GM19397 (cell line): ENCODE measurements at regions not wholly inside any gene's neighbourhood (a gene's known extent, or its start where the extent isn't known, plus 50 kb on each side); places are given as distances from the start of the nearest gene placed in this dataset.

Experiments used
- ATAC-seq: cut with Tn5 transposase; IDR thresholded peaks from one replicate; pipeline ENCODE4 v1.9.1; 2021; ENCODE audit warnings: mild to moderate bottlenecking, moderate library complexity; ENCODE audit not compliant: unreplicated experiment

DNA sequence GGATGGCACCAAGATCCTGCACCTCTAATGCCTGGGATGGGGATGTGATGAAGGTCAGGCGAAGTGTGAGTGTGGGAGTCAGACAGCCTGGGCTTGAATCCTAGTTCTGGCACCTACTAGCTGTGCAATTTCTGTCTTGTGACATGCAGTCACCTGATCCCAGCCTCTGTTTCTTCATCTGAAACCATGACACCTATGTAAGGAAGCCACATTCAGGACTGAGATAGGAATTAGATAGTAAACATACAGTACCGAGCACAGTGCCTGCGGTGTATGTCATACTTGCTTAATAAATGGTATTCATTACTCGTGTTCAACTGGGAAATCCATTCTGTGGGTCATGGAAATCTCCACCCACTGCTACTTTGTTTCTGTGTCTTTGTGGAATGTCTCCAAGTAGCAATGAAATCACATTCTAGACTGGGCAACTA lies 140.6 kb upstream of the STC2 start:
- ATAC-seq, result no peak

DNA sequence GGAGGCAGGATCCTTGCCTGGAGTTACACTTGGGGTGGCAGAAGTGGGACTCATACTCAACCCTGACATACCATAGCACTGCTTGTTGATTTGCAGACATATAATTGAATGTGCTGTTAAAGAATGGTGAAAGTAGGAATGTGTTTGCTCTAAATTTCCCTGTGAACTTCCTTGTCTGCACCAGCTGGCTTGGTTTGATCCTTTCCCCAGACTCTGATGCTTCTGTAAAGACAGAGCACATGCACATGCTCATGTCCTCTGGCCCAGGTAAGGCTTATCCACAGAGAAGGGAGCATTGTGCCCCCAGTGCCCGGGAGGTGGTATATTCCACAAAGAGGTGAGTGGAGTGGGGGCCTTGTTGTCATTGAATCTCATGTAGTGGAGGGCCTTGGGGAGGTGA lies 138.0 kb upstream of the STC2 start:
- ATAC-seq, result no peak

DNA sequence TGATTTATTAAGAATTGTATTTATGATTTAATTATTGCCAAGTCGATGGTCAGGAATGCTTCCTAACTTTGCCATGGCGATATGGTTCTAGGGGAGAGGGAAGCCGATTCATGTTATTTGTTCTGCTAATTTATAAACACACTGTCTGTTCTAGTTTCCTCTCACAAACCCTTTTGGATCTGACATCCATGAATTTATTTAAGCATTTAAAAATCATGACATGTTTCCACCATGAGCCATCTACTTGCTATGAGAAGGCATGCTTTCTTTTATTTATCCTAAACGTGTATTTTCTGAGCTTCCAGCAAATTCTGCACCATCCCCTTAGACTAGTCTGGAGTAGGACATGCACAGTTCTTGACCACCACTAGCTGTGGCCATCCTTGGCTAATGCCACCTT lies 136.6 kb upstream of the STC2 start:
- ATAC-seq, result no peak

DNA sequence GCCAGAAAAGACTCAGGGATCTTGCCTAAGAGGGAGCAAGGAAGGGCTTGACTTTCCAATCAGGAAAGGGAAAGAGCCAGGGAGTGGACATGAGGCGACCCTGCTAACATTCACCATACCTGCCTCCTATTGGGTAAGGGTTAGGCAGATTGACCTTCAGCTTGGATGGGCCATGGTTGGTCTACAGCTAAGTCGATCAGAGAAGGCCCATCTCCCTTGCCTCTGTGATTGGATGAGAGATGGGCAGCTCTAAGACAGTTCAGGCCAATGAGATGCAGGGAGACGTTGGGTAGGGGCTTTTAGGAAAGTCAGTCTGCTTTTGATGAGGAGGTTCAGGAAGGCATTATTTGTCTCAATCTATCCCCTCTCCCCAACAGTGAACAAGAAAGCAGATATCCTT lies 135.0 kb upstream of the STC2 start:
- ATAC-seq, result no peak

DNA sequence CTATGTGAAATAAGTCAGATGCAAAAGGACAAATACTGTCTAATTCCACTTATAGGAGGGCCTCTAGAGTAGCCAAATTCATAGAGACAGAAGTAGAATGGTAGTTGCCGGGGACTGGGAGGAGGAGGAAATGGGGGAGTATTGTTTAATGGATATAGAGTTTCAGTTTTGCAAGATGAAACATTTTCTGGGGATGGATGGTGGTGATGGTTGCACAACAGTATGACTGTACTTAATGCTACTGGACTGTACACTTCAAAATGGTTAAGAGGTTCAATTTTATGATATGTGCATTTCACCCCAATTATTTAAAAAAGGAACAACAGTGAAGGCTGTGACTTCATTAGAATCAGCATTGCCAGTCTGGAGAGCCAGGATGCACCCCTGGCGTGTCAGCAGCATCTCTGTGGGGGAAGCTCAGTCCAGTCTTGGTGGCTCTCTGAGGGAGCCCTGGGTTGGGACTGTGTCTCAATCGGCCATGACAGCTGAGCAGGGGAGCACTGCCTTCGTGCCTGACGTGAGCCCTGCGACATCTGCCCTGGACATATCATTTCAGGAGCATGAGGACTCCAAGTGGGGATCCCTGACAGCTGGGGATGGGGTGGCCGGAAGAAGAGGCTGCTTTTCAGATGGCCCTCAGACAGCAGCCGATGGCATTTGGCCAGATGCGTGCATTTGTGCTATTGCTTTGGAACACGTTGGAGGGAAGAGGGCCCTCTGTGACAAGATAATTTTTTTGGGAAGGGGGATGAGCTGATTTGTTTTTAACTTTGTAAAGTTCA lies 130.8 kb upstream of the STC2 start:
- no peak for ATAC-seq

DNA sequence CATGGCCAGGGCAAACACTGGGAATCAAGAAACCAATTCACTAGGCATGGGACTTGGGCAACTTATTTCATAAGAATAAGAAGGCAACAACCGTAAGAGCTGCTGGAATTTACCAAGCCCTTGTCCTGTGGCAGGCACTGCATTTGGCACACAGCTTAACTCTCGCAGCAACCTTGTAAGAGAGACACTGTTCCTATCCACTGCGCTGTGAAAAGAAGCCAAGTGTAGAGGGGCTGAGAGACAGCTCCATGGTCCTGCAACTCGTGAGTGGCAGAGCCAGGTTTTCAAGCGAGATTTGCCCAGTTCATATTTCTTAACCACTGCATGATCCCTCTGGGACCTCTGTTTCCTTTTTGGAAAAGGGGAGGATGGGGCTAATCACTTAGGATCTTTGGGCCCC lies 129.3 kb upstream of the STC2 start:
- ATAC-seq, result no peak

DNA sequence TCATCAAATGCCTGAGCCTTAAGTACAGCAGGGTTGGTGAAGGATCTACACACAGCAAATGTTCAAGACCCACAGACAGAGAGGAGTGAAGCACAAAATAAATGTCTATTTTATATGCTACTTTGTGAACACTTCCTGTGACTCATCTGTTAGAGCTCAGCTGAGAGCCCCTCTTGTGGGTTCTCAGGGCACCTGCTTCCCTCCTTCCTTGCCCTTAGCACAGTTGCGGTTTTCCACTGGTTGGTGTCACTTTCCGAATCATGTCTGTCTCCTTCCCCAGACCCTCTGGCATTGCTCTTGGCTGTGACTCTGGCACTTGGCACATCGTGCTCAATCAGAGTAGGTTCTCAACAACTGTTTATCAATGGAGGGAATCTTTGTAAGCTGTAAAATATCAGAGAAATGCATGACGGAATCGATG lies 128.5 kb upstream of the STC2 start:
- ATAC-seq, result no peak

DNA sequence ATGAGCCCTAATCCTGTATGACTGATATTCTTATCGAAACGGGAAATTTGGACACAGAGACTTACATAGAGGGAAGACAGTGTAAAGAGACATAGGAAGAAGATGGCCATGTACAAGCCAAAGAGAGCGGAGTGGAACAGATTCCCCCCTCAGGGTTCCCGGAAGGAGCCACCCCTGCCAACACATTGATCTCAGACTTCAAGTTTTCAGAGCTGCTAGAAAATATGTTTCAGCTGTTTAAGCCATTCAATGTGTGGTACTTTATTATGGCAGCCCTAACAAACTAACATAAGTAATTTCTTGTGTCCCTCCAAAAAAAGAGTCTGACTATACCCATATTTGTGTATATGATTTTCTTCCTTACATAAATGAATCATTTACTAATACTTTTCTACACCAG lies 128.0 kb upstream of the STC2 start:
- no peak for ATAC-seq

DNA sequence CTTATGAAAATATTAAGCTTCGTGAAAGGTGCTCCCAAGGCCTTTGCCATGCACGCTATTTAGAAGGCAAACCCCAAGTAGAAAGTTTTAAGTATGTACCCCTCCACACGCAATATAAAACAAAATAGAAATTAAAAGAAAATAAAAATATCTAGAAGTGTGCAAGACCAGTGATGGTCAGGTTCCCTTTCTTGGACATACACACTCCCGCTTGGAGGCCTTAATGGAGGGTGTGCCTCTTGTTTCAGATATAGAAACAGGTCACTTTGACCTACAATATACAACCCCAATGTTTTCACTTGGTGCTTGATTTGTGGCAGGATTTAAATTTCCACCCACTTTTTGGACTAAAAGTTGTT lies 127.4 kb upstream of the STC2 start:
- no peak for ATAC-seq

DNA sequence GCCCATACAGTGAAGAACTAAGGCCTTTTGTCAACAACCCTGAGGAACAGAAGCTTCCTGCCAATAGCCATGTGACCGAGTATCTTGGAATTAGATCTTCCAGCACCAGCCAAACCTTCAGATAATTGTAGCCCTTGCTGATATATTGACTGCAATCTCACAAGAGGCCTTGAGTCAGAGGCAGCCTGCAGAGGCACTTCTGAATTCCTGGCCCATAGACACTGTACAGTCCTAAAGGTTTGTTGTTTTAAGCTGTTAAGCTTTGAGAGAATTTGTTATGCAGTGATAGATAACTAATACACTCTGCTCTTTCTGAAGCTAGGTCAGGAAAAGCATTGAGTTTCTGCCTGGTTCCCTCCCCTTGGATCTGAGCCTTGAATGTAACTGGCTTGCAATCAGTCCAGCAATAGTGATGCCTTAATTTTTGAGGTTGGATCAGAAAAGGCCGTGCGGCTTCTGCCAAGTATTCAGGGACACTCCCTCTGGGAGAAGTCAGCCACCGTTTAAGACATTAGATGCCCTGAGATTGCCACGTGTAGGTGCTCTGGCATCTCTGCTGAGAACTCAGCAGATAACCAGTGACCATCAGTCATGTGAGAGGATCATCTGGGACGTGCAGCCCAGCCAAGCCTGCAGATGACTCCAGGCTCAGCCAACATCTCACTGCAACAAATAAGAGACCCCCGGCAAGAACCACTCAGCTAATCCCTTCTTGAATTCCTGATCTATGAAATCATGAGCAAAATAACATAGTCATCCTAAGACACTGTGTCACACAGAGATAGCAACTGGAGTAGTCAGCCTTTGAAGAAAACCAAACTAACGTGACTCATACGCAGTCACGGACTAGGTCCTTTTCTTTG lies 126.8 kb upstream of the STC2 start:
- ATAC-seq, result no peak

DNA sequence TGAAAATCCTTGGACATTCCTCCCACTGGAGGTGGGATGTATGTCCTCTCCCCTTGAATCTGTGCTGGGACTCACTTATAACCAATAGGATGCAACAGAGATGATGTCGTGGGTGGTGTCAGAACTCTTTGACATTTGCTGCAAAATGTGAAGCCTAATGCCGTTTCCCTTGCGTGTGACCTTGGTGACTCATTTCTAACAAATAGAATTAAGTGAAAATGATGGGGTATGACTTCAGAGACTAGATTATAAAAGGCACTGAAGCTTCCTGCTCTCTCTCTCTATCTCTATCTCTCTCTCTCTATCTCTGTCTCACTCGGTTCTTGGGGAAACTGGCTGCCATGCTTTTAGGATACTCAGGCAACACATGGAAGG lies 126.1 kb upstream of the STC2 start:
- ATAC-seq, result no peak

DNA sequence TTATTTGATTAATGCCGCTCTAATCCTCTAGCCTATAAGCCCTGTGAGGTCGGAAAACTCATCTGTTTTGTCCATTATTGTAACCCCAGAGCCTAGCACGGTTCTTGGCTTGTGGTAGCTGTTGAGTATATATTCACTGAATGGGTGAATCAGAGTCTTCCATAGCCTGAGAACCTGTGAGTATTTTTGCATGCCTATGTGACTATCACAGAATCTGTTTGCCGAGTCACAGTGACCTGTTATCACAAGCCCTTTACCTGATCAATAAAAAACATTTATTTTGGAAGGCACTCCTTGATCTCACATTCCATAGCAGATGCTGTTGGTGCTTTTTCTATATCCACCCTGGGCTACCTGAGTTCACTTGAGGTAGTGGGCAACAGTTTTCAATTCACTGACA lies 125.0 kb upstream of the STC2 start:
- ATAC-seq, result no peak

DNA sequence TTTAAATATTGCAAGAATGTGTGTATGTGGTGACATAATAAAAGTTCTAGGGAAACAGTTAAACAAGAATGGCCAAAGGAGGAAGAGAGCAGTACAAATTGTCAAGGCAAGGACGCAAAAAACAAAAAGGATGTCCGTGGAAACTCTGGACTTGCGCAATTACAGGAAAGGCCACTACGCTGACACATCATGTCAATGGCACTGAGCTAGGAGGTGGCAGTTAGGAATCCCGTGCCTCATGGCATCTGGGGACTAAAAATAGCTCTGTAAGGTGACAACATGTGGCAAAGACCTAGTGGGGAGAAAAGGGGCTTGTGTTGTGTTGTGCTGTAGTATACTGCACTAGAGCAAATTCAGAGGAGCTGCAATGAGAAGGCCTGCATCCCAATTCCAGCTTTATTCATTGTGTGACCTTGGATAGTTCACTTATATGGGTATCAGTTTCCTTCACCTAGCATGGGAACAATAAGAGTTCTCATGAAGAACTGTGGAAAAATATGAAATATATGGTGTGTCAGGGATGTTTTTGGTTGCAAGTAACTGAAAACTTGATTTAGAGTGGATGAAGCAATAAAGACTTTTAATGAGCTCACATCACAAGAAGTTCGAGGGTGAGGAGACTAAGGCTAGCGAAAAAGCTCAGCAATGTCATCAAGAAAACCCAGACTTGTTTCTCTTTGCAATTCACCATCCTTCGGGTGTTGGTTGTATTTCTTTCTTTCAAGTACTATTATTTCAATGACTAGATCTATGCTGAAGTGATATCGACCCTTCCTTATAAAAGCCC lies 124.1 kb upstream of the STC2 start:
- no peak for ATAC-seq

DNA sequence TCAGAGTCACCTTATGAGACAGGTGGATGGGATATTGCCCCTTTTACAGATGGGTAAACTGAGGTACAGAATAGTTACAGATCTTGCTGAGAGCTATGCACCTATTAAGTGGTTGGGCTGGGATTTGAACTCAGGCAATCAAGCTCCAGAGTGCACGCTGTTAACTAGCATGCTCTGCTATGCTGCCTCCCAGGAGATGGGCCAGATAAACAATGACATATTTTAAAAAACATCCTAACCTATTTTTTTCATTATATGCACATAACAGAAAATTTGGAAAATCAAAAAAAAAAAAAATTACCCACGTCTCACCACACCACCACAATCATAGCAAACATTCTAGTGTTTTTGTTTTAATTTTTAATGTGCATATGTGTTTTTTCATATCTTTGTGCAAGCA lies 123.4 kb upstream of the STC2 start:
- no peak for ATAC-seq

DNA sequence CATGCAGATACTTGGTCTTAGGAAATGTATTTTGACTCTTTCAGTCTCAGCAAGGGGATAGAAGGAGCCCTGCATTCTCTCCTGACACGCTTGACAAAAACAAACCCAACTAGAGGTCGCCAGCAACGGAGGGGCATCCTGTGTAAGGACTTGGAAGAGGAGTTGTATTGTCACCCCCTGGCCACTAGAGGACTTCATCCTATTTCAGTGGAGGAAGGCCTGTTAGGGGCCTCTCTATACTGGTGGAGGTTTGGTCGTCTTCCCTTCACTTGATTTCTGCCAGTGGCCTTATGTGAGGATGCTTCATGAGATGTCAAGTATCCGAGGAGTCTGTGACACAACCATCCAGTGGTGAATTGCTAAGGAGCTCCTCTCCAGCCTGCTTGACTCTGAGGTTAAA lies 122.8 kb upstream of the STC2 start:
- ATAC-seq, result no peak

DNA sequence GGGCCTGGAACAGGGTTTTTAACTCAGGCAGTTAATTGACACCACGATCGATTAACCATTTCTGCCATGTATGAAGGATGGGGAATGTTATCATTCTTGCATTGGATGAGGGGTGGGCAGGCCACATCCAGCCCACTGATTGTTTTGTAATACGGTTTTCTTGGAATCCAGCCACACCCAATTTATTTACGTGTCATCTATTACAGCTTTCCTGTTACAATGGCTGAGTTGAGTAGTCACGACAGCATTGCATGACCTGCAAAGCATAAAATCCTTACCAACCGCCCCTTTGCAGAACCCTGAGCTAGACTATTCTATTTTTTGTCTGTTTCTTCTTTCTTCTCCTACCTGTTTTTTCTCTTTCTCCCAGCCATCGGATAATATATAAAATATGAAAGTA lies 122.0 kb upstream of the STC2 start:
- ATAC-seq, result no peak

DNA sequence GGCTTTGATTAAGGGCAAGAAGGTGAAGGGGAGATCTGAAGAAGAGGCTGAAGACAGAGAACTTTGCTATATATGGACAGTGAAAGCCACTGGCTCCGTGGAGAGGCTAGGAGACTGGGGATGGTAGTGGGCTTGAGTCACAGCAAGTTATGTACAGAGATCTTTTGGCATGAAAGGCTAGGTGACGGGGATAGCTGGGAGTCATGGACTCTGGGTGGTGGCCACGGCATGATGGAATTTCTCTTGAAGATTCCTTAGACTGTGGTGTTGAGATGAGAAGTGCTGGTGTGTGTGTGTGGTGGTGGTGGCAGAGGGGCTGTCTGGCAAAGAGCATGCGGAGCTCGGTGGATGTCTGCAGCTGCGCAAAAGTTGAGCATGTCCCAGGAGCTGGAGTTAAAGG lies 120.6 kb upstream of the STC2 start:
- no peak for ATAC-seq

DNA sequence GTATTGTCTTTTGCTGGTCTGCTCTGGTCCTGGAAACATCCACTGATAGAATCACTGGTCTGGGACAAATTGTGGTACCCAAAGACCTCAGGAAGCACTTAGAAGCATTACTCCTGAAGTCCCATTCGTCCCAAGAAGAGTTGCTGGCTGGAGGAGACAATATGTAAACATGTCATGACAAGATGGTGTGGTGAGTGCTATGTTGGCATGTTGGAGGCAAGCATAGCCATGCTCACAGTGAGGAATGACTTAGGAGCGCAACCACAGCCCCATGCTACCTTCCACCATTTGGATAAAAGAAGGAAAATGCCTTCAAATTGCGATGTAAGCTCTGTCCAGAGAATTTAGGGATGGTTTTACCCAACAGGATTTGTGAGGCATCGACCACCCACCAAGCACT lies 115.8 kb upstream of the STC2 start:
- no peak for ATAC-seq

DNA sequence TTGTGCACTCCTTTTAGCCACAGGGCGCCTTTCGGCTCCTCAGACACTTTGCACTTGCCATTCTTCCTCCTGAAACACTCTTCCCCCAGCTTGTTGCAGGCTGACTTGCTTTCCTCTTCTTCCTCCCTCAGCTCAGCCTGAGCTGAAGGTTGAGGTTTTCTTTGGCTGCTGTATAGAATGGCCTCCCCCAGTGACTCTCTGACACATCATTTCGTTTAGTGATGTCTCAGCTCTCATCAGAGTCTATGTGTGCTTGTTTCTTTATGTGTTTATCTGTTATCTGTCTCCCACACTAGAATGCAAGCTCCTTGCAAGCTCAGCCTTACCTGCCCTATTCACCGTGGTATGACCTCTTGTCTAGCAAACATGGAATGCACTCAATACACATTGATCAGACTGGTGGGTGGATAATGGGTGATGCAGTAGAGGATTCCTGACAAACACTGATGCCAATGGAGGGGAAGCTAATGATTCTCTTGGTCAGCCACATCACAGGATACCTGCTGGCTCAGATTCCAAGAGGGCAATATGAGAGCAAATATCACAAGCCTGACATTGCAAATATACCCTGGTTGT lies 112.9 kb upstream of the STC2 start:
- ATAC-seq, result no peak

DNA sequence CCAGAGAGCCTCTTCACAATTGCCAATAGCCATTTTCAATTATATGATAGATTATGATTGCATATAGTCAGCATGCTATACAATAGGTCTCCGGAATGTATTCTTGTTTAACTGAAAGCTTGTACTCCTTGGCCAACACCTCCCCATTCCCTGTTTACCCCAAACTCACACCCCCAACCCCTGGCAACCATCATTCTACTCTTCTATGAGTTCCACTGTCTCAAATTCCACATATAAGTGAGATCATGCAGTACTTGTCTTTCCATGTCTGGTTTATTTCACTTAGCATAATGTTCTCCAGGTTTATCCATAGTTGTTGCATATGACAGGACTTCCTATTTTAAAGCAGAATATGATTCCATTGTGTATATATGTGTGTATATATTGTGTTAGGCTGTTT lies 110.7 kb upstream of the STC2 start:
- ATAC-seq, result no peak

DNA sequence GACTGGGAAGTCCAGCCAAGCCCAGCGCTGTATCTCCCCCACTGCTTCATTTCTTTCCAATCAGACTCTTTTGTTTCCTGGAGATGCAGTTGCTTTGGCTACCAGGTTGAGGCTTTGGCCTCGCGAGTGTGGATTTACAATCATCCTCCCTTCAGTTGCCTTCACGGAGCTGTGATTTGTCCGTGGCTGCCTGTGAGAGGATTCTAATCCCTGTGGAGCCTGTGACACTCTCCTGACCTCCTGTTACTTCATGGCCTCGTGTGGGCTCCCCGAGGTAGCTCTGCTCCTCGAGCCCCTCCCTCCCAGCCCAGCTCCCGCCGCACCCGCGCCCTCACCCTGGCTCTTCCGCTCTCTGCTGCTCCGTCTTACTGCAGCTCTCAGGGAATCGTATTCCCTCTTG lies 107.2 kb upstream of the STC2 start:
- no peak for ATAC-seq
